Right lobe of liver (tissue), 6 donors: ENCODE measurements at regions not wholly inside any gene's neighbourhood (a gene's known extent, or its start where the extent isn't known, plus 50 kb on each side); places are given as distances from the start of the nearest gene placed in this dataset.
"Not testable (repeated sequence)": the region's sequence is repeated elsewhere in the genome, so short reads cannot be mapped to it uniquely, and the experiment has no call there.

Experiments
- ATAC-seq, 4 donors: fragments of 200-7000 bp; cut with Tn5 transposase; one replicate each; pipeline ENCODE4 v1.9.1; 2020; ENCODE audit warnings: mild to moderate bottlenecking in 4 of 4, moderate library complexity in 4 of 4
- DNase-seq, 3 donors: peaks; one replicate each; pipeline ENCODE4 v3.0.0-alpha.2; 2020
- H3K27ac ChIP-seq, 3 donors: fragments of 200-600 bp; one replicate each; pipeline ENCODE4 v1.8.0; 2022
- H3K27me3 ChIP-seq, 2 donors: fragments of 200-600 bp; one replicate each; pipeline ENCODE4 v1.8.0; 2022
- H3K36me3 ChIP-seq, 4 donors: fragments of 200-600 bp; sonication (generic) in 1 of 4; one replicate each; pipeline versions ENCODE4 v1.5.1 to v1.8.0; 2017 to 2022; ENCODE audit warnings: control low read depth in 1 of 4
- H3K4me1 ChIP-seq, 4 donors: fragments of 200-600 bp; sonication (generic) in 1 of 4; one replicate each; pipeline versions ENCODE4 v1.5.1 to v1.8.0; 2017 to 2022; ENCODE audit warnings: control low read depth in 1 of 4
- H3K4me3 ChIP-seq, 3 donors: fragments of 200-600 bp; one replicate each; pipeline ENCODE4 v1.8.0; 2022
- H3K9me3 ChIP-seq, 4 donors: fragments of 200-600 bp; sonication (generic) in 1 of 4; one replicate each; pipeline versions ENCODE4 v1.5.1 to v1.8.0; 2017 to 2022; ENCODE audit warnings: control low read depth in 1 of 4
- POLR2A ChIP-seq: fragments of 450-650 bp; IDR thresholded peaks from one replicate; pipeline ENCODE4 v1.6.1; 2017; ENCODE audit warnings: antibody characterized with exemption, mild to moderate bottlenecking
- WGBS: methylation state at CpG from one replicate; pipeline ENCODE4 v1.1.6; 2018; ENCODE audit warnings: low coverage, low lambda C conversion rate; ENCODE audit not compliant: insufficient coverage; ENCODE audit errors: missing lambda C conversion rate; 5-methylcytosine and 5-hydroxymethylcytosine counted together
- intact Hi-C, 2 donors: fragments of 100-400 bp; cut with DNase I; formaldehyde crosslinking; loops; one replicate each; pipeline versions ENCODE4 v1.11.2 to v1.14.1; 2022
- TF ChIP-seq, protein P1 (sequence below), 4 donors: fragments of 200-600 bp in 3 of 4; fragments of 450-650 bp in 1 of 4; IDR thresholded peaks; one replicate each; pipeline versions ENCODE4 v1.5.1 to v1.8.0; 2016 to 2022; ENCODE audit warnings: antibody characterized with exemption in 4 of 4, mild to moderate bottlenecking in 2 of 4
- donor health status: DM: no; HTN: yes; CAD: no.
- donor health status: DM: no; HTN: no; CAD: no.
- donor health status: DM: no; HTN: no; CAD: no.
- donor health status: DM: no; HTN: yes; CAD: no.
- donor health status: DM: no; HTN: yes; CAD: no.

DNA sequence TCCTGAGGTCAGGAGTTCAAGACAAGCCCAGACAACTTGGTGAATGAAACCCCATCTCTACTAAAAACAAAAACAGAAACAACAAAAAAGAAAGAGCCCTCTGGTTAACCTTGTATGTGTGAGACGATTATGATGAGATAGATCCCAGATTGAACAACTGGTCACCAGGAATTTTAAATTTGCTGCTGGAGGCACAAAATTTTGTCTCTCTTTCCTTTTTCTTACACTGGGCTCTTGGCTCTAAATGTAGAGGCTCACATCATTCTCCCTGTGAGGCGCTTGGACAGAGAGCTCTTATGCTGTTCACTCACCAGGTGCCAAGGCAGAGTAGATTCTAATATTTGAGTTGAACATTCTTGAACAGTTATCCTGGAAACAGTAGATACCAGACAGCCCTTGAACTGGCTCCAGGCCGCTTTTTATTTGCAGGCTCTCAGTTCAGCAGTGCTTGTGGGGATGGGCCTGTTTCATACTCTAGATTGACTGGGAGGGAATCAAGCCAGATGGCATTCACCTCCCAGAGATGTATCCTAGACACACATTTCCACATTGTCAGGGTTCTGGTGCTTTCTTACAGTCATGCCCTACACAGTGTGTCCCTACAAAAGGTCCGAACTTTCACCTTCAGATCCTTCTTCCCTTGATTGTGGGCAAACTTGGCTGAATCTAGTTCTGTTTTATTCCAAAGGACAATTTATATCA lies 1159.6 kb downstream of the RPIA start:
- Histone ChIP-seq H3K9me3 (no peaks in the 10 kb centered on the region), H3K27ac (no peak overlapping the region), H3K36me3 (no peaks in the 10 kb centered on the region), H3K4me1 (no peaks in the 10 kb centered on the region), H3K4me3 (no peak overlapping the region), H3K27me3 (peaks cover 0 to 15% of the 10 kb centered on the region in 2 donors)
- ATAC-seq (peak in 2 of 4 donors; percentile 24 to 42), DNase-seq (no peak)
- intact Hi-C loops, result no loop called here
- WGBS, result 37% methylated on average over 4 of the region's 4 CpGs
- TF ChIP-seq, protein P1, sequence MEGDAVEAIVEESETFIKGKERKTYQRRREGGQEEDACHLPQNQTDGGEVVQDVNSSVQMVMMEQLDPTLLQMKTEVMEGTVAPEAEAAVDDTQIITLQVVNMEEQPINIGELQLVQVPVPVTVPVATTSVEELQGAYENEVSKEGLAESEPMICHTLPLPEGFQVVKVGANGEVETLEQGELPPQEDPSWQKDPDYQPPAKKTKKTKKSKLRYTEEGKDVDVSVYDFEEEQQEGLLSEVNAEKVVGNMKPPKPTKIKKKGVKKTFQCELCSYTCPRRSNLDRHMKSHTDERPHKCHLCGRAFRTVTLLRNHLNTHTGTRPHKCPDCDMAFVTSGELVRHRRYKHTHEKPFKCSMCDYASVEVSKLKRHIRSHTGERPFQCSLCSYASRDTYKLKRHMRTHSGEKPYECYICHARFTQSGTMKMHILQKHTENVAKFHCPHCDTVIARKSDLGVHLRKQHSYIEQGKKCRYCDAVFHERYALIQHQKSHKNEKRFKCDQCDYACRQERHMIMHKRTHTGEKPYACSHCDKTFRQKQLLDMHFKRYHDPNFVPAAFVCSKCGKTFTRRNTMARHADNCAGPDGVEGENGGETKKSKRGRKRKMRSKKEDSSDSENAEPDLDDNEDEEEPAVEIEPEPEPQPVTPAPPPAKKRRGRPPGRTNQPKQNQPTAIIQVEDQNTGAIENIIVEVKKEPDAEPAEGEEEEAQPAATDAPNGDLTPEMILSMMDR (IDR thresholded peaks at IDR 0.05), result no peak
- TF ChIP-seq POLR2A, result no peak

DNA sequence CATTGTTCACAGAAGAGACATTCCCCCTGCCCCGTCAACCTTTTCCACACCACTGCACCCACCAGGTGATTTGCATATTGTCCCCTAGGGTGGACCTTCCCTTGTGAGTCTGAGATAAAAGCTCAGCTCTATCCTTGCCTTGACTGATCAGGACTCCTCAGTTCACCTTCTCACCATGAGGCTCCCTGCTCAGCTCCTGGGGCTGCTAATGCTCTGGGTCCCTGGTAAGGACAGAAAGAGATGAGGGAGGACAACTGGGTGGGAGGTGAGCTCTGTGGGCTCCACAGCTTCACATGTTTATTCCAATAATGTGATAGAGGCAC lies 1160.1 kb downstream of the RPIA start:
- Histone ChIP-seq H3K9me3 (no peaks in the 10 kb centered on the region), H3K4me3 (no peak overlapping the region), H3K27me3 (peaks cover 0 to 15% of the 10 kb centered on the region in 2 donors), H3K27ac (no peak overlapping the region), H3K4me1 (no peaks in the 10 kb centered on the region), H3K36me3 (no peaks in the 10 kb centered on the region)
- TF ChIP-seq, protein P1 (IDR thresholded peaks at IDR 0.05), result no peak
- TF ChIP-seq POLR2A, result no peak
- intact Hi-C loops, result no loop called here
- WGBS, result 35% methylated on average over 1 of the region's 1 CpG
- no peak for ATAC-seq
- DNase-seq, result no peak

DNA sequence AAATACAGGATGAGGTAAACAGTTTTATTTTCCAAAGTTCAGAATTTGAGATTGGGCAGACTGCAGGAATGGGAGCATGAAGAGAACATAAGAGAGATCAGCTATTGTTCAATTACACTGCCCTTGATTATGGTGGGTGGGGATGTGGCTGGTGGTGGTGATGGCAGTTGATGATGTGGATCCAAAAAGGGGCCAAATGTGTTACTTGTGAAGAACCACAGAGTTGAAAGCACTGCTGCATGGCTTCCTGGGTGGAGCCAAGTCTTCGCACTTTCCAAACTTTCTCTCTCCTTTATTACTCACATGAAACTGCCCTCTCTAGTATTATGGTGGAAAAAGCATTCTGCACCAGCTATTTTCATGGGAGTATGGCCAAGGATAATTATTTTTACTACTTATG lies 1162.0 kb downstream of the RPIA start:
- H3K27me3 ChIP-seq, result peaks cover 0 to 15% of the 10 kb centered on the region in 2 donors
- H3K4me1 ChIP-seq, intact Hi-C loops, DNase-seq, H3K27ac ChIP-seq, H3K4me3 ChIP-seq, ATAC-seq, H3K36me3 ChIP-seq, H3K9me3 ChIP-seq: not testable (repeated sequence)
- no CpG with 5 or more reads among the region's 1 CpG for WGBS

DNA sequence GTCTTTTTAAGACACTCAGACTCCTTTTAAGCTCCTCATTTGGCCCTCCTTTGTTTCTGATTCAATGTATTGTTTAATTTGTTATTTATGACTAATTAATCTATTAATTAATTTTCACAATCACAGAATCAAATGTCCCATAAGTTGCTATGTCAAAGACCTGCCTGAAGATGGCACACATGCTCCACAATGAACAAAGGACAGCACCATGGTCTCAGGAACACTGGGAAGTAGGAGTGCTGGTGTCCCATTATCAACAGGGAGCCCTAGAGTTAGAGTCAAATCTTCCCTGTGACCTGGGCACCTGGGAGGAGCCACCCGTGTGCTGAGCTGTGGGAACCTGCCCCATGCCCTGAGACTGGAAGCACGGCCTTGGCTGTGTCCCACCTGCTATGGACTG lies 1164.3 kb downstream of the RPIA start:
- no CpG with 5 or more reads among the region's 2 CpGs for WGBS
- DNase-seq, H3K4me3 ChIP-seq, H3K27me3 ChIP-seq, H3K36me3 ChIP-seq, intact Hi-C loops, H3K9me3 ChIP-seq, H3K4me1 ChIP-seq, ATAC-seq, H3K27ac ChIP-seq: not testable (repeated sequence)
- TF ChIP-seq, protein P1 (IDR thresholded peaks at IDR 0.05), result peak in 1 of 4 donors; percentile 25

DNA sequence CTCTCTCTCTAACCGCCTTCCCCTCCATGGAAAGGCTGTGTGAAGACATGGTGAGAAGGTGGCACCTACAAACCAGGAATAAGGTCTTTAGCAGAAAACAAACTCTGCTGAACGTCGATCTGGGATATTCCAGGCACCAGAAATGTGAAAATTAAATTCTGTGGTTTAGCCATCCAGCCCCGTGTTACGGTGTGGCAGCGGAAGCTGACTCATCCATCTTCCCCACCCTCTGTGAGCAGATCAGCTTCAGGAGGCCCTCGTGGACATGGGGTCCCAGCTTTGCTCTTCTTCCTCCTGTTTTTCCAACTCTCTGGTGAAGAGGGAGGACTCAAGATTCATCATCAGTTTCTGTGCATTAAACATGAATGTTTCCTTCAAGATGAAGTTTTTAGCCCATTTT lies 1164.8 kb downstream of the RPIA start:
- WGBS, result 0% methylated on average over 1 of the region's 7 CpGs
- H3K36me3 ChIP-seq, H3K27me3 ChIP-seq, ATAC-seq, H3K4me1 ChIP-seq, DNase-seq, H3K4me3 ChIP-seq, H3K9me3 ChIP-seq, H3K27ac ChIP-seq, intact Hi-C loops: not testable (repeated sequence)

DNA sequence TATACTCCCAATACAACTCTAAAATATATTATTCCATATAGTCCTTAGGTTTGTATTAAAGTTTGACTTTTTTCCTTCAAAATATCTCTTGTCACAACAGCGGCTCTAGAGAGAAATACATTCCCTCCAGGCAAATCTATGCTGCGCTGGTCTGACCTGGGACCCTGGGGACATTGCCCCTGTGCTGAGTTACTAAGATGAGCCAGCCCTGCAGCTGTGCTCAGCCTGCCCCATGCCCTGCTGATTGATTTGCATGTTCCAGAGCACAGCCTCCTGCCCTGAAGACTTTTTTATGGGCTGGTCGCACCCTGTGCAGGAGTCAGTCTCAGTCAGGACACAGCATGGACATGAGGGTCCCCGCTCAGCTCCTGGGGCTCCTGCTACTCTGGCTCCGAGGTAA lies 1170.7 kb downstream of the RPIA start:
- H3K27me3 ChIP-seq, ATAC-seq, DNase-seq, H3K36me3 ChIP-seq, H3K9me3 ChIP-seq, H3K4me3 ChIP-seq, H3K27ac ChIP-seq, intact Hi-C loops, H3K4me1 ChIP-seq: not testable (repeated sequence)
- no CpG with 5 or more reads among the region's 5 CpGs for WGBS

DNA sequence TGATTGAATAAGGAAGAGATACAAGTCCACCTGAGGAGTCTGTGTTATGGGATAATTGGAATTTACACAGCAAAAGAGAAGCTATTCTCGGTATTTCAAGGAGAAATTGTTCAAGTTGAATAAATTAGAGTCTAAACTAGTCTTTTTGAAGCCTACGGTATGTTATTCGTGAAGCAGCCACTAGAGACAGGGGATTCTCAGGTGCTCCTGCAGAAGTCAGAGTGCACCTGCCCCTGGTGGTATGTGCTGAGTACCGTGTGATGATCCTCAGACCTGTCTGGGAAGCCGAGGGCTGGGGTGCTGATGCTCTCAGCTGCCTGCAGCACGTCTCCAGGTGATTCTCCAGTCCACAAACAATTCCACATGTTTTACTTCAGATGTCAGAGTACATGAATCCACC lies 1171.7 kb downstream of the RPIA start:
- H3K4me3 ChIP-seq, intact Hi-C loops, H3K9me3 ChIP-seq, ATAC-seq, DNase-seq, H3K27me3 ChIP-seq, H3K36me3 ChIP-seq, H3K4me1 ChIP-seq, H3K27ac ChIP-seq: not testable (repeated sequence)
- WGBS, result no CpG with 5 or more reads among the region's 6 CpGs
